GM11168 (cell line): ENCODE measurements at regions not wholly inside any gene's neighbourhood (a gene's known extent, or its start where the extent isn't known, plus 50 kb on each side); places are given as distances from the start of the nearest gene placed in this dataset.

Experiments used
- in situ Hi-C: fragments of 300-500 bp; cut with MboI; formaldehyde crosslinking; loops from one replicate; pipeline ENCODE4 v1.12.0; 2022; ENCODE audit warnings: low sequenced_read_pairs; ENCODE audit not compliant: unreplicated experiment

DNA sequence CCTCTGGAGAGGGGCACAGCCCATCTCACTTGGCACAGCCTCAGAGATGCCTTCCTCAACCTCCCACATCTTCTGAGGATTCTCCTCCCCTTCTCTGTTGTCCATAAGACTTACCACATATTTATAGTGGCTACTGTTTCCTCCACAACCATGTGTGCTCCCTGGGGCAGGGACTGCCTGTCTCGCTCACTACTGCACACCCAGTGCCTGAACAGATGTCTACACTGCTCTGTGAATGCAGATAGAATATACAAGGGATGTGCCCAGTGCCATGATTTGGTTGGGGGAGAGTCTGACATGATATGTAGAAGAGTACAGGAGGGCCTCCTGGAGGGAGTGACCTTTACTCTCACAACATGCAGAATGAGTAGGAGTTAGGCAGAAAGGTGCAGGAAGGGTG, 67.3 kb upstream of the ANO1 start:
- in situ Hi-C loops, result no loop called here

GRCh38 chr11:70012134-70012733, 65.9 kb upstream of the ANO1 start:
- in situ Hi-C loops, result no loop called here

DNA sequence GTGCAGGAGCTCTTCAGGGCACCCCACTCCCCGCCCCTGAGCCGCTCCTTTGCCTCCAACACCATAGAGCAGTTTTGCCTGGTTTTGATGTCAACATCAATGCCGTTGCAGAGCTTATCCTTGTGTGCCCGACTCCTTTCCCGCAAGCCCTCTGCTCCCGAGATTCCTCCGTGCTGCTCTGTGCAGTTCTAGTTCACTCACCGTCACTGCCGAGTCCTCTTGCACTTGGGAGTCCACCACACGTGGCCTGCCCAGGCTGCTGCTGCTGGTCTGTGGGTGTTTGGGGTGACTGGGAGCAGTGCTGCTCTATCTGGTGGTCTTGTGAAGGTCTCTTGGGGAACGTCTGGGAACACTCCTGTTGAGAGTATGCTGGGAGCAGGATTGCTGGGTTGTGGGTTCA, 63.8 kb upstream of the ANO1 start:
- in situ Hi-C loops, result no loop called here

GRCh38 chr11:70016666-70017367, 61.3 kb upstream of the ANO1 start:
- in situ Hi-C loops, result no loop called here

- in situ Hi-C loops, result no loop called here
These were observed 59.3 kb upstream of the ANO1 start for GRCh38 chr11:70018816-70019215.

GRCh38 chr11:70019576-70020011, 58.5 kb upstream of the ANO1 start:
- in situ Hi-C loops, result no loop called here

GRCh38 chr11:70020336-70021214, 57.5 kb upstream of the ANO1 start:
- in situ Hi-C loops, result no loop called here

GRCh38 chr11:70021586-70021985, 56.5 kb upstream of the ANO1 start:
- in situ Hi-C loops, result no loop called here

- in situ Hi-C loops, result no loop called here
These were observed 53.9 kb upstream of the ANO1 start for GRCh38 chr11:70024036-70024772.

DNA sequence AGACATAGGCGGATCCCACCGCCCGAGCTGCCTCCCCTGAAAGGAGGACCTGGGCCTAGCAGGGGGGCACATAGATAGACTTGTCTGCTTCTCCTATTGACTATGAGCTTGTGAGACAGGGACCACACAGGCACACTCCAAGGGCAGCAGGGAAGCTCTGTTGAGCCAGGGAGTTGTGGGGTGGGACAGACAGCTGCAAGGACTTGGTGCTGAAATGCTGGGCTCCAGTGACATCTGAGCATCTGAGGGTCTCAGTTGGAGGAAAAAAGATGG, 53.4 kb upstream of the ANO1 start:
- in situ Hi-C loops, result no loop called here

GRCh38 chr11:70025308-70025707, 52.8 kb upstream of the ANO1 start:
- in situ Hi-C loops, result no loop called here

- in situ Hi-C loops, result no loop called here
These were observed 52.1 kb upstream of the ANO1 start for GRCh38 chr11:70026012-70026411.

- in situ Hi-C loops, result no loop called here
These were observed 51.4 kb upstream of the ANO1 start for GRCh38 chr11:70026726-70027125.

DNA sequence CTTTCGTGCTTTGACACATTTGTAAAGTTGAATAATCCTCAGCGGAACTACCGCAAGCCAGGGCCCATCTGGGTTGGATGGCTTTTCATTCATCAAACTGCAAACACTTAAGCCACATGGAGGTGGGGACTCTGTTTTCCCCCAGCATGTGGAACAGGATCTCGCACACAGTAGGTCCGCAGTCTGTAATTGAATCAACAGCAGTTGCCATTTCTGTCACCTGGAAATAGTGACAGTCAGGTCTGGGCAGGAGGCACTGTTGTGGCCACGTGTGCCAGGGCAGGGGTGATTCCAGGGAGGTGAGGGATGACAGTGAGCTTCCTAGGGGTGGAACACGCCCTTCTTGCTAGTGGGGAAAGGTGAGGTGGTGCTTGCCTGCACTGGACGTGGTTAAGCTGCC, 50.7 kb upstream of the ANO1 start:
- in situ Hi-C loops, result no loop called here

DNA sequence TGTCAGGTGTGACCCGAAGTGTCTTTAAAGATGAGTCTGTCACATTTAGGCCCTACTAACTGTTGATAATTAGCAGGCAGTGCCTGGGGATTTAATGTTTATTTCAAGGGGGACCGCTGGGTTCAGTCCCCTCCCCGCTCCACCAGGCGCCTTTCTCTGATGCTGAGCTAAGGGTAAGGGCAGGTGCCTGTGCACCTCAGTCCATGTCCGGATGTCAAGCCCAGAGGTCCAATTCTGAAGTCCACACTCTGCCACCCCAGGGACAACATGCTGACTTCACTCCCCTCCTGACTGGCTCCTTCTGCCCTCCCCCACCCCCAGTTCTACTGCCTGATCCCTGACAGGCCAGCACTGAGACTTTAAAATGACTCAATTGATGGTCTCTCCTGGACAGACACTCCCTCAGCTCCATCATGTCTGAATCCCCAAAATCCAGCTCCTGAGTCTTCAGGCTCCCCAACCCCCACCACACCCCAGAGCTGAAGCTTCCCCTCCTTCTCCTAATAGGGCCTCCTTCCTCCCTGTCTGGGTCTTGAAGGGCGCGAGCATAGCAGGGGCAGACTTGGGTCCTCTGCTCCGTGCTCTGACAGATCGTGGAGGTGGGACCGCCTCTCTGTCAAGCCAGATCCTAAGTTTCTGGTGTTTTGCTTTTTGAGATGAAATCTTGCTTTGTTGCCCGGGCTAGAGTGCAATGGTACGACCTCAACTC, 49.8 kb upstream of the ANO1 start:
- in situ Hi-C loops, result no loop called here
